ENCODE measurements at regions not wholly inside any gene's neighbourhood (a gene's known extent, or its start where the extent isn't known, plus 50 kb on each side); places are given as distances from the start of the nearest gene placed in this dataset.

DNA sequence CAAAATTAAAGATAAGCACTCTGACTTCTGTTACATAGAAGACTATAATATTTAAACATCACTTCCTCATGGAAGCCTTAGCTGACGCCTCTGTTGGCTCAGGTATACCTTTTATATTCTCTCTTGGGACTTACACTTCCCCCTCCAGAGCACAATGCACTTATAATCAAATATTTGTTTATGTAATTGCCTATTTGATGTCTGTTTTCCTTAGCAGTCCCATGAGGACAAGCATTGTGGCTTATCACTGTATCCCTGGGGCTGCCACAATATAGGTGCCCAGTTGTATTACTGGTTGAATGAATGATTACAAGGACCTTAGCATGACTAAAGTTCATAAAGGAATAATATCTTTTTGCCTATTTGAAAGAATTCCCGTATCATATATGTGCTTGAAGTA is 186.7 kb upstream of the VGLL2 start:
- no peak for DNase-seq

DNA sequence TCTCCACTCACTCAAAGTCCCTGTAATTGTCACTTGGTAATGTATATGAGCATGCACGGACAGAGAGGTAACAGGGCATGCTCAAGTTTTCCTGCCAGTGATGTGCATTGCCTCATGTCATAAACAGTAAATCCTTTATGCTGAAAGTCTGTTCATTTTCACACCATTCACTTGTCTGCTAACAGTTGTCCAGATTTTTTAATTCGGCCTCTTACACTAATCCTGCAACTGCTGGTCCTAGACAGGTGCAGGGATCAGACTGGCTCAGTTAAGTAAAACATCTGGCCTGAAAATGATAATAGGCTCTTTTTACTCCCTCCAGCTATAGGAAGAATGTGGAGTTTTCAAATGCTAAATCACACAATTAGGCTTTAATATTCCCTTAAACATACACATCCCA is 185.4 kb upstream of the VGLL2 start:
- no peak for DNase-seq

DNA sequence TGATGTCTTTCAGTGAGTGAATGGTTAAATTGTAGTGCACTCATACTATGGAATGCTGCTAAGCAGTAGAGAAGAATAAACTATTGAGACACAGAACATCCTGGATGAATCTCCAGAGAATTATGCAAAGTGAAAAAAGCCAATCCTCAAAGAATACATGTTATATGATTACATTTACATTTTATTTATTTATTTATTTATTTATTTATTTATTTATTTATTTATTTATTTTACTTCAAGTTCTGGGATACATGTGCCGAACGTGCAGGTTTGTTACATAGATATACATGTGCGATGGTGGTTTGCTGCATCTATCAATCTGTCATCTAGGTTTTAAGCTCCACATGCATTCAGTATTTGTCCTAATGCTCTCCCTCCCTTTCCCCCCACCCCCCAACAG is 175.8 kb upstream of the VGLL2 start:
- no peak for DNase-seq

DNA sequence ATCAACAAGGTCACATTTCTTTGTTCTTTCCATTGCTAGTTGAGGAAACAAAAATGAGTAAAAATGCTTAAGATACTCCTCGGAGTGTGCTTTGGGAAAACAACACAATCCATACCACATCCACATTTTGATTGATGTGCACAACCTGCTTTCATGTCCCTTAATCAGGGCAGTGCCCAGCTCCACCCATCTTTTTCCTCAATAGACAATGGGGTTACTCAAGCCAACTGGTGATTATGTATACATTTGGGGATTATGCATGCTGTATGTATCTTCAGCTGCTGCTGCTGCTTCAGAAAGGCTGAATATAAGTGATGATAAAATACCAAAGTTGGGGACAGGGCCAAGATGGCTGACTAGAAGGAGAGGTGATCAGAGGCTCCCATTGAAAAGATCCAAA is 155.2 kb upstream of the VGLL2 start:
- no peak for DNase-seq

DNA sequence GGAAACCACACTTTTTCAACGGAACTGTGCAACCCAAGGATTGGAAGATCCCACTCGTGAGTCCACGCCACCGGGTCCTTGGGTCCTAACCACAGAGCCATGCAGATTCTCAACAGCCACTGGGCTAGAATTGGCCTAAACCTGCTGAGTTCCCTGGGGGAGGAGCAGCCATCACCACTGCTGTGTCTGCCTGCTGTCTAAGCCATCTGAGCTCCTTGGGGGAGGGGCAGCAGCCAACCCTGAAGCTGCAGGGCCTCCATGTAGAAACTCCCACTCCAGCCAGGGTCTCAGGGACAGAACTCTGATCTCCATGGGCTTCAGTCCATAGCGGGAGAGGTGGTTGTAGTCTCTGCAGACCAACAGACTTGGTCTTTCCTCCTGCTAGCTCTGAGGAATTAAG is 154.6 kb upstream of the VGLL2 start:
- no peak for DNase-seq

DNA sequence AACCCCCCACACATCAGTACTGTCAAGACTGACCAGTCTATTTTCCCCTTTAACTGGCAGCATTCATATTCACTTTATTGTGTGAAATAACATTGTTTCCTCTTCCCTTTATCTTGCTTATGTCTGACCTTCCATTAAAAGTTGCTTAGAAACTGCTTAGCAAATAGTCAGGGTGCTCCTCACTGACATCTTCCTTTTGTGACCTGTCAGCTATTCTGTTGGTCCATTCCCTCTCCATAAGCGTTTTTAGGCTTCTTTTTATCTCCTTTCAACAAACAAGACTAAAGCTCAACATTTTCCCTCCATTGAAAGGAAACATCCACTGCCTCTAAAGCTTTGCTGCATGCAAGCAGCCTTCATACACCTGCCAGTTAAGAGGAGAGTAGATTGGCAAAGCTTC is 147.7 kb upstream of the VGLL2 start:
- no peak for DNase-seq

DNA sequence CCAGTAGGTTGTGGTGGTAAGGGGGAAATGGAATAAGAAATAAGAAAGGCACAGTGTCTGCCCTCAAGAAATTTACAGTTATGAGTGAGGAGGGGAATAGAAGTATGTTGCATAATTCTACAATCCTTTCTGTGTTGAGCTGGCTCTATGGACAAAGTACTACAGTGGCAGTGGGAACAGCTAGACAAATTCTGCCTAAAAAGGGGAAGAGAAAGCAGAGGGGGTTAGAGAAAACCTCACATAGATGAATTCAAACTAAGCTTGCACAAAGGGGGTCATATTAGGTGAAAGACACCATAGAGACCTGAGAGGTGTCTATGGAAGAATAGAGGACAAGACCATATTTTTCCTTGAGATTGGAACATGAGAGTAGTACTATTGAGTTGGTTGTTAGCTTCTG is 146.9 kb upstream of the VGLL2 start:
- no peak for DNase-seq

DNA sequence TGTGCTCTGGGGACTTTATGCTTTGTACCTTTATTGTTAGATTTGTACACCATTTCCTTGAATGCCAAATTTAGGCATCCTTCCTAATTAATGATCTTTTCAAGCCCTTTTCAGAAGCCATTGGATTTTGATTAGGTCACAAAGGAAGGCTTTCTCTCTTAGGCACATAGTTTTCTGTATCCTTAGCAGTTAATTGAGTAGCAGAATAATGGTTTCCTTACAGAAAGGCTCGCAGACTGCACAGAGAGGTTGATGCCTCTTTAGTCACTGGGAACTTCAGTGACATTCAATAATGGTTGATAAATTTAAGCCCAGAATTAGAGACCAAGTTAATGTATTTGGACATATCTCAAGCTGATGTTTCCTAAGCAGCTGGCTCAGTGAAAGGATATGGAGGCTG is 139.1 kb upstream of the VGLL2 start:
- no peak for DNase-seq

DNA sequence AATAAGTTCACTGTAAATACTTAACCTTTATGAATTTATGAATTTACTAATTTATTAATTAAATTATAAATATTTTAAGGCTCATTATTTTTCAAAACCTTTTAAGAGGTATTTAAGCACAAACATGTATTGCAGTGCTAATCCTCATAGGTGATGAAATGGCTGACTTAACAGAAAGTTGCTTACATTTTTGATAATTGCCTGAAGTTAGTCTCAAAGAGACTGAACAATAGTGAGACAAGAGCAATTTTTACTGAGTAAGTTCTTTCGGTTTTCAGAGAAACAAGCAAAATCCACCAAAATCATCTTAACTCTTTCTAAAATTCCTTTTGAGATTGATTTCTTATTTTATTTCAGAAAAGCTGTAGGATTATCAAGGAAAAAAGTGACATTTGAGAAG is 137.3 kb upstream of the VGLL2 start:
- no peak for DNase-seq

DNA sequence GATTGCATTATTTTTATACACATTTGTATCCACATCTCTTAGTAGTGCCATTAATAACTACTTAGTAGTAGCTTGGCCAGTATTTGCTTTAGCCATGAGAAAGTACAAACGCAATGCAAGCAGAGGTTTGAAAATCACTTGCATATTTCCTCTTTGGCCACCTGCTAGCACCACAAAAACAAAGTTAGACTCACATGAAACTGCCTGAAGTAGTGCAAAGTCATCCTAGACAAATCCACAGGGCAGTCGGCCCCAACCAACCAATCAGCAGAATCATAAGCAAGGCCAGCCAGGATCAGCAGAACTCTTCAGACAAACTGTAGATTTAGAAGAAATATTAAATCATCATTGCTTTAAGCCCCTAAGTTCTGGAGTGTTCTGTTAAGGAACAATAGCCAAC is 135.2 kb upstream of the VGLL2 start:
- no peak for DNase-seq

DNA sequence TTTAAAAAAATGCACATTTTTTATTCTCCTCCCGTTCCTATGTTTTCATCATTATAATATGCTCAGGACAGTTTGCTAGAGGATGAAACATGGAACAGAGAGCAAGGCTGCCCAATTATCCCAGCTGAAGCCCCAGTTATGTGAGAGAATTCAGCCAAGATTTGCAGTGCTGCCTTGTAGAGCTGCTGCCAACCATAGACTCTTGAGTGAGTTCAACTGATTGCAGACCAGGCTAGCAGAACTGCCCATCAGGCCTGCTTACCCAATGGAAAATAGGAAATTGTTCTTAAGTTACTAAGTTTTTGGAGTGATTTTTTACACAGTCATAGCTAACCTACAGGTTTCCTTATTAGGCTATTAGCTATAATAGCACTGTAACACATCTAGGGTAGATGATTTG is 128.7 kb upstream of the VGLL2 start:
- DNase-seq = no peak

DNA sequence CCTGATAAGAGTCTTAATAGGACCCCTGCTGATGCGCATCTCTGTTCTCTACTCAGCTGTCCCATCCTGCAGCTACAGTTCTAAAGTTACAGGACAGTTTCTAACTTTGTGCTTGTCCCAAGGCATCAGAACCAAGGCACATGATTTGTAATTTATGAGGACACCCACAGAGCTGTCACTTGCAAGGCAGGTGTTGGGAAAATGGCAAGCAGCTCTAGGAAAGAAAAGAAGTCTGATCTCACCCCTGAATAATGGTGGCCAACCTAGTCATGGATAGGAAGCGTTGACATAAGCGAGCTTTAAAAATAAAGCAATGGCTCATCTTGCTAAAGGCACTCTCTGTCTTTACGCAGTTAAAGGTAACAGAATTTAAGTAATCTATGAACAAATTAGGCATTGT is 127.6 kb upstream of the VGLL2 start:
- DNase-seq = no peak

DNA sequence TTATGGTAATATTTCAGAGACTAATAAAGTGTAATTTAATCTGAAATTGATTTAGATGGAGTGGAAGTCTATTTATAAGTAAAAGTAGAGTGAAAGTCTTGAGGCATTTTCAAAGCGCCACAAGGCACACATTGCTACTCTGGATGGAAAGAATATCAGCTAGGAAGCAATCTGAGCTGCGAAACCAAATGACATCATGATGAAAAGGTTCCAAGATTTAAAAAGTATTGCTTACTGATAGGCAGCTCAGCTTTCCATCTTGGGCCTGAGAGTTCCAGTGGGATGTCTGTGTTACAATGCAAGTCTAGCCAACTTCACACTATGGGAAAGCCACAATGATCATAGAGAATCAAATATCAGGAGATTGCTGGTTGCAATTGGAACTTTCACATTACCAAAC is 126.9 kb upstream of the VGLL2 start:
- no peak for DNase-seq

DNA sequence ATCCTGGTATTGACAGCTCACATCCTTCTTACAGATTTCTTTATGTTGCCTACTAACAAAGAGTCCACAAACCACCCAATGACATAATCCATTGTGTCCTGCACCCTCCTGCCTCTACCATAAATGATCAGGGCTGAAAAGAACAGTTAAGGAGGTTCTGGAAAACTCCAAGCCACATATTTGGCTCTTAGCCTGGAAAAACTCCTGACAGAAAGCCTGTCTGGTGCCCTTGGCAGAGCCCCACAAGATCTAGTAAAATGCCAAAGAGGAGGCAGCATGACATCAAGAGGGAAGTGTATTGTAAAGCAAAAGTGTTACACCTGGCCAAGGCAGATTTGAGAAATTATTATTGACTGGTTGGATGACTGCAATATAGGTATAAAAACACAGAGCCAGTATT is 126.4 kb upstream of the VGLL2 start:
- no peak for DNase-seq

DNA sequence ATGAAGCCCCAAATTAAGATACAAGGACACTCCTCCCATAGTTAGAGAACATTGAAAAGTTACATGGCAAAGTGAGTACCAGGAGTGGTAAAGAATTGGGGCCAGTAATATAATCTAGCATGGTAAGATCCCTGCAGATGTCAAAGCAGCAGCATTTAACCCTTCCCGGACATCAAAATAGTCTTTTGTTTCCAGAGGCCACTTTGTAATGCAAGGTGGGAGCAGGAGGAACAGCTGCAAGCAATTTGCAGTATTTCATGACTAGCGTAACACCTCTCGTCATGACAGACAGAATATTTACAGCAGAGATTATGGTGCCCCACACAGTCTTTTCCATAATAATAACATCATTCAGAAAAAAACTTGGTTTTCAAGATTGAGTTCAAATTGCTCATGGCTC is 123.2 kb upstream of the VGLL2 start:
- no peak for DNase-seq

DNA sequence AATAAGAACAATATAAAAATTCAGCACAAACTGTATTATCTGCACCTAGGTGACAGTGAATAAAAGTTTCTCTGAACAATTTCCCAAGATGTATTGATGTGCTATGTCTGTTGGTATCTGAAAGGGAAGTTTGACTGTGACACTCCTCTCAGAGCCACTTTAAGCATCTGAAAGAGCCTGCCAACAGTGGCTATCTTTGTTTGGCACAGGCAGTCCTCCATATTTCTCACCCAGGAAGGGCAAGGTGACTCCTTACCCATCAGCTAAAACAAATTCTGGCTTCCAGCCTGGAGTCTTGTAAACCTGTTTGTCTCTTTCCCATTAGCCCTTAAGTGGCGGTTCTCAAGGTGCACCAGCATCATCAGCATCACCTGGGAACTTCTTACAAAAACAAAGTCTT is 122.4 kb upstream of the VGLL2 start:
- DNase-seq = no peak

DNA sequence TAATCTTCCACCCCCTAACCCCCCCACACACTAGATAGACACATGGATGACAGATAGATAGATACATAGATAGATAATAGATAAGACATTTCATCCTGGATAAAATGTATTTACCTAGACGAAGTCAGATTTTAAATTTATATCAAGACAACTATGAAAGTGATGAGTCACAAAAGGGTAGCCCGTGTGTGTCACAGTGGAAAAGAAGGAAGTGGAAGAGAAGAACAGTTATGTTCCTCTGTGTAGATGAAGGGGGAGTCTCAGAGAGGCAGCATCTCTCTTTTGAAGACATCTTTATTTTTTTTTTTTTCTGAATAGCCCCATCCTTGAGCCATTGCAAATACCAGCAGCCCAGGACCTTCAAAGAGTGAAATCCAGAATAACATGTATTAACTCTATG is 121.7 kb upstream of the VGLL2 start:
- no peak for DNase-seq

DNA sequence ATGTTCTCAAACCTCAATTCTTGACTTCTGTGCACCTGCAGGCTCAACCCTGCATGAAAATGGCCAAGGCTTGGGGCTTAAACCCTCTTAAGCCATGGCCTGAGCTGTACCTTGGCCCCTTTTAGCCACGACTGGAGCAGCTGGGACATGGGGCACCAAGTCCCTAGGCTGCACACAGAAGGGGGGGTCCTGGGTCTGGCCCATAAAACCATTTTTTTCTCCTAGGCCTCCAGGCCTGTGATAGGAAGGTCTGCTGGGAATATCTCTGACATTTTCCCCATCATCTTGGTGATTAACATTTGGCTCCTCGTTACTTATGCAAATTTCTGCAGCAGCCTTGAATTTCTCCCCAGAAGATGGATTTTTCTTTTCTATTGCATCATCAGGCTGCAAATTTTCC is 119.4 kb upstream of the VGLL2 start:
- no peak for DNase-seq

DNA sequence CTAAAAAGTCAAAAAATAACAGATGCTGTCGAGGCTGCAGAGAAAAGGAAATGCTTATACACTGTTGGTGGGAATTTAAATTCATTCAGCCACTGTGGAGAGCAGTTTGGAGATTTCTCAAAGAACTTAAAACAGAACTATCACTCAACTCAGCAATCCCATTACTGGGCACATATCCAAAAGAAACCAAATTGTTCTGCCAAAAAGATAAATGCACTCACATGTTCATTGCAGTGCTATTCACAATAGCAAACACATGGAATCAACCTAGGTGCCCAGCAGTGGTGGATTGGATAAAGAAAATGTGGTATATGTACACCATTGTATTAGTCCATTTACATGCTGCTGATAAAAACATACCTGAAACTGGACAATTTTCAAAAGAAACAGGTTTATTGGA is 116.0 kb upstream of the VGLL2 start:
- no peak for DNase-seq

DNA sequence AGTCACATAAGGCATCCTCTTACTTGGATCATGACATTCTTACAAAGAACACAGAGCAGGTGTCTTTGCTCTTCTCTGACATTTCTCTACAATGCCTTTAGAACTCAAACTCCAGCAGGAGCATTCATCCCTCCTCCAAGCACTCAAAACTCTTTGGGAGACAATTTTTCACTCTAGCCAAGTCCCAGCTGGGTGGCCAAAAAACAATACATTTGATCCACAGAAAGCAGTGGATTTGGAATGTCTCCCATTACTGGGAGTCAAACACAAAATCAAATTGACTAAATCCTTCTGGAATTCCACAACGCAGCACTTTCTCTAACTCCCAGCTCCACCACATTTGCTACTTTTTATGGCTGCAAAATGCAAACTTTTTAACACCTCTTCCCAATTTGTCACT is 108.6 kb upstream of the VGLL2 start:
- no peak for DNase-seq

DNA sequence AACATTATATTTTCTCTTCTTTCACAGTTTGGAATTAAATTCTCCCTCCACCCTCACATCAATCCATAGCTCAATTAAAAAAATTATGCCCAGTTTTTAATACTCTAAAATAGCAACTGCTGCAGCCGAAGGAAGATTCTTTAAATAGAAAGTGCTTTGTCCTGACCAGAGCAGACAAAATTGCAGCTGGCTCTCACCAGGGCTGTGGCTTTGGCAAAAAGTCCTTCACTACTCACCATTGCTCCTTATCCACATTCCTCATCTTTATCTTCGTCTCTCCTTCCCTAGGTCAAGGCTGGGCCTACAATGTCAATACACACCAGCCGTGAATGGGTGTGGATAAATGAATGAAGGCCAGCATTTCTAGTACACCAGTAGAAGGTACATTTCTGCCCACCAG is 107.9 kb upstream of the VGLL2 start:
- no peak for DNase-seq

DNA sequence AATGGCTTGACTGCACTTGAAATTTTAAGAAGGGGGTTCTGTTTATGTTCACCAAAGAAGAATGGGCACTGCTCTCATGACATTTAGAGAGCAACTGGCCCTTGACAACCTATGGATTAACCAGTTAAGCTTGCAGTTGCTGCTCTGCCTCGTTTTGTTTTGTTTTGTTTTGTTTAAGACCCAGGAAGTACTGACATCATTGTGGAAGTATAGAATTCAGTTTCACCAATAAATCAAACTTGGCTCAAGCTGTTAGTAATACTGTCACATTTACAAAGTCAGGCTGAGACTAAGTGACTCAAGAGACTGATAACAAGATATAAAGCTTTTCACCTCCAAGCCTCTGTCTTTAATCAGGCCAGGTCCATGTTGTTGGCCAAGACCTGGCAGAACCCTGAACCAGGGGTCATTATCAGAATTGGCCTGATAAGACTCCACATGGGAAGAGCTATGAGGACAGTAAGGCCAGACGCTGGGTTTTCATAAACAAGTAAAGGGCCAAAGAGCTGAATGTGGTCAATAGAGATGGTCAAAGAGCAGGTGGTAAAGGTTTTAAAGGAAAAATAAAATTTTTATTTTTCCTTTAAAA is 99.4 kb upstream of the VGLL2 start:
- no peak for DNase-seq

DNA sequence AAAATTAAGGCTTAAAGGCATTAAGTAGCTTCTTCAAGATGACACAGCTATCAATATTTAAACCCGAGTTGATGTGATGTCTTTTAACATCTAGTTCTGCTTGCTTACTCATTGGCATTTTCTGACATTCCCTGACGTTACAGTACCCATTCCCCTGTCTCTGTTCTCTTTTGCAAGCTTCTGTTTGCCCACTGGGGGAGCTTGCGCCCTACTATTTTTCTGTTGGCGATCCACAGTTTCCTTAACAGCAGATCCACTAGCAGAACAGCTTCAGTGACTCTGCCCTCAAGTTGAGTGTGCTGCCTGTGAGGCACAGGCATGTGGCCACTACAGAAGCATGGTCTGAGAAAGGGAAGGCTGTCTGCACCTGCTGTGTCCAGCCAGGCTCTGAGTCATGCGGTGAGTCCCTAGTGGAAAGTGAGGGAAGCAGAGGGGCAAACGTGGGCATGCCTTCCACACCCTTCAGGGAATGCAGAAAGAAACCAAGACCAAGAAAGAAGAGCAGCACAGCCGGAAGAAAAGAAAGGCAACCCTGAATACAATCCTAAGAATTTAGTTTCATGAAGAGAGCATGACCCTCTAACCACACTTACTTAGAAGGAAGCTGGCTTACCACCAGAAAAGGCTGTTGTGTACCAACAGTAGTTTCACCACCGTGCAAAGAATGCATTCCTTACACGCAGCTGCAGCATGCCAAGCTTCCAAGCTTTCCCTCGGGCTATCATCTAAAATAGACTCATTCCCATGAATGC is 97.7 kb upstream of the VGLL2 start:
- peak; percentile 41 for DNase-seq

DNA sequence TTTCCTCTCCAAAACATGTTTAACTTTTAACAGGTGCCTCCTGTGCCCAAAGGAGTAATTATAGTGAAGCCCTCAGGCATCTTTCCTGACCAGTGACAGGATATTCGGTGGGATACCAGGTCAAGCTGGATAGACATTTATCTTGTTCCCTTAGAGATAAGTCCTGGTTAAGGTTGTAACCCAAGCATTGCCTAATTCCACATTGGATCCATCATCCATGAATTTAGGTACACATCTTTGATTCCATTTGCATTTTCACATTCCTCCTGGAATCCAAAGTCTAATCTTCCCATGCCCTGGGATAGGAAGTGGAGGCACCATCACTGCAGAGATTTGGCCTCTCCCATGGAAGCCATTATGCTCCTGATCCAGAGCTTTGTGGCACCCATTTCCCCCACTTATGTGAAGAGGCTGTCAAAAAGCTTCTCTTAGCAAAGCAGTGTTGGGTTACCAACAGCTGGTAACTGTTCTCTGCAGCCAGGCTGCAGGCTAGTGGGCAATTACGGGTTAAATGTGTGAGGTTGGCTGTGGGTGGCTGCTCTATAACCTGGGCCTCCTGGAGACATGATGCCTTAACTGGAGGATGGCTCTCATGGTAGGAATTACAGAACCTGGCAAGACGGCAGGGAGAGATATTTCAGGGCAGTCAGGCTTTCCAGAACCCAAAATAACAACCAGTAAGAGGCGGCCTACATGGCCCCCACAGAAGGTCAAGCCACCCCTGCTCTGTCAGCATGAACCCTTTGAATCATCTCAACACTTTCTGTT is 96.9 kb upstream of the VGLL2 start:
- DNase-seq = no peak
